ENCODE measurements at regions not wholly inside any gene's neighbourhood (a gene's known extent, or its start where the extent isn't known, plus 50 kb on each side); places are given as distances from the start of the nearest gene placed in this dataset.

- Mint-ChIP-seq H3K27me3 (peaks cover 6% of the 10 kb centered on the region), H3K4me1 (ENCODE audit: low read depth) (no peaks in the 10 kb centered on the region), H3K36me3 (ENCODE audit: low read depth) (no peaks in the 10 kb centered on the region), H3K27ac (no peak overlapping the region), H3K9me3 (peaks cover 3% of the 10 kb centered on the region), H3K4me3 (no peak overlapping the region)
- H3K36me3 ChIP-seq (ENCODE audit: insufficient read depth, low read length), result no peaks in the 10 kb centered on the region
- H3K9me3 ChIP-seq (ENCODE audit: control insufficient read depth in 1 of 2, insufficient read depth in 1 of 2, low read length in 2 of 2), result no peaks in the 10 kb centered on the region
- DNase-seq (no peak), ATAC-seq (ENCODE audit: poor library complexity) (no peak)
- intact Hi-C loops (cut with DNase I, micrococcal nuclease), result no loop called here
- no peak overlapping the region for H3K27ac ChIP-seq (ENCODE audit: low read depth in 1 of 2, low read length in 2 of 2)
- H3K4me3 ChIP-seq (ENCODE audit: low read length), result no peak overlapping the region
- no peaks in the 10 kb centered on the region for H3K27me3 ChIP-seq (ENCODE audit: control insufficient read depth in 1 of 2, insufficient read depth in 2 of 2, low read length in 2 of 2)
- no peaks in the 10 kb centered on the region for H3K4me1 ChIP-seq (ENCODE audit: insufficient read depth, low read length)
- no peak for TF ChIP-seq CTCF (IDR thresholded peaks at IDR 0.05)
- POLR2A ChIA-PET, result no interaction called here
- CTCF ChIA-PET, result no interaction called here
These were observed 73.9 kb upstream of the KCNH8 start for GRCh38 chr3:19074257-19074900.

GRCh38 chr3:19073341-19074105 lies 74.8 kb upstream of the KCNH8 start:
- no peaks in the 10 kb centered on the region for H3K4me1 Mint-ChIP-seq (ENCODE audit: low read depth)
- no peak overlapping the region for H3K27ac Mint-ChIP-seq

GRCh38 chr3:19070325-19070724 lies 78.0 kb upstream of the KCNH8 start:
- no peaks in the 10 kb centered on the region for H3K27me3 ChIP-seq (ENCODE audit: control insufficient read depth in 1 of 2, insufficient read depth in 2 of 2, low read length in 2 of 2)
- ChIA-PET CTCF (no interaction called here), POLR2A (no interaction called here)
- no peaks in the 10 kb centered on the region for H3K36me3 ChIP-seq (ENCODE audit: insufficient read depth, low read length)
- no peaks in the 10 kb centered on the region for H3K27me3 Mint-ChIP-seq
- H3K36me3 Mint-ChIP-seq (ENCODE audit: low read depth), result no peaks in the 10 kb centered on the region
- H3K9me3 ChIP-seq (ENCODE audit: control insufficient read depth in 1 of 2, insufficient read depth in 1 of 2, low read length in 2 of 2), result peaks cover 0 to 5% of the 10 kb centered on the region in 2 experiments
- H3K27ac Mint-ChIP-seq, result no peak overlapping the region
- DNase-seq (no peak), ATAC-seq (ENCODE audit: poor library complexity) (no peak)
- peaks cover 3% of the 10 kb centered on the region for H3K9me3 Mint-ChIP-seq
- intact Hi-C loops (cut with DNase I, micrococcal nuclease), result no loop called here
- no peak for TF ChIP-seq CTCF (IDR thresholded peaks at IDR 0.05)
- H3K4me1 Mint-ChIP-seq (ENCODE audit: low read depth), result no peaks in the 10 kb centered on the region
- no peak overlapping the region for H3K27ac ChIP-seq (ENCODE audit: low read depth in 1 of 2, low read length in 2 of 2)
- H3K4me1 ChIP-seq (ENCODE audit: insufficient read depth, low read length), result no peaks in the 10 kb centered on the region
- no peak overlapping the region for H3K4me3 ChIP-seq (ENCODE audit: low read length)
- H3K4me3 Mint-ChIP-seq, result no peak overlapping the region

More at GRCh38 chr3:19073341-19074105, 74.8 kb upstream of the KCNH8 start:
- Histone ChIP-seq H3K27me3 (ENCODE audit: control insufficient read depth in 1 of 2, insufficient read depth in 2 of 2, low read length in 2 of 2) (no peaks in the 10 kb centered on the region), H3K4me3 (ENCODE audit: low read length) (no peak overlapping the region), H3K4me1 (ENCODE audit: insufficient read depth, low read length) (no peaks in the 10 kb centered on the region), H3K9me3 (ENCODE audit: control insufficient read depth in 1 of 2, insufficient read depth in 1 of 2, low read length in 2 of 2) (peaks cover 0 to 5% of the 10 kb centered on the region in 2 experiments), H3K36me3 (ENCODE audit: insufficient read depth, low read length) (no peaks in the 10 kb centered on the region), H3K27ac (ENCODE audit: low read depth in 1 of 2, low read length in 2 of 2) (no peak overlapping the region)
- Mint-ChIP-seq H3K36me3 (ENCODE audit: low read depth) (no peaks in the 10 kb centered on the region), H3K9me3 (peaks cover 3% of the 10 kb centered on the region), H3K4me3 (no peak overlapping the region), H3K27me3 (peaks cover 3% of the 10 kb centered on the region)
- TF ChIP-seq CTCF (IDR thresholded peaks at IDR 0.05), result no peak
- DNase-seq (no peak), ATAC-seq (ENCODE audit: poor library complexity) (no peak)
- ChIA-PET POLR2A (no interaction called here), CTCF (no interaction called here)
- intact Hi-C loops (cut with DNase I, micrococcal nuclease), result no loop called here

Data from CD4-positive, alpha-beta T cell (primary cell).